NCI-H82 treated with DMSO at 0.1 percent for 48 hours (cell line): ENCODE measurements at regions not wholly inside any gene's neighbourhood (a gene's known extent, or its start where the extent isn't known, plus 50 kb on each side); places are given as distances from the start of the nearest gene placed in this dataset.
"Not testable (repeated sequence)": the region's sequence is repeated elsewhere in the genome, so short reads cannot be mapped to it uniquely, and the experiment has no call there.

Experiments
- DNase-seq: peaks from one replicate; lab custom pipeline; 2025; ENCODE audit not compliant: unreplicated experiment; lab: John Stamatoyannopoulos, UW

- DNase-seq: no peak
Observed at GRCh38 chr13:64186503-64187250, 2771.0 kb upstream of the PCDH20 start.

- no peak for DNase-seq
Observed at GRCh38 chr13:64186071-64186470, 2770.4 kb upstream of the PCDH20 start.

GRCh38 chr13:64180756-64181155, 2765.1 kb upstream of the PCDH20 start:
- no peak for DNase-seq

- no peak for DNase-seq
Observed at GRCh38 chr13:64165826-64166225, 2750.2 kb upstream of the PCDH20 start.

- DNase-seq: no peak
Observed at GRCh38 chr13:64164435-64164834, 2748.8 kb upstream of the PCDH20 start.

- DNase-seq: no peak
Observed at GRCh38 chr13:64160479-64160878, 2744.8 kb upstream of the PCDH20 start.

GRCh38 chr13:64158908-64159307, 2743.3 kb upstream of the PCDH20 start:
- DNase-seq: no peak

- no peak for DNase-seq
Observed at GRCh38 chr13:64154514-64154913, 2738.9 kb upstream of the PCDH20 start.

GRCh38 chr13:64130600-64130999, 2715.0 kb upstream of the PCDH20 start:
- DNase-seq: no peak

GRCh38 chr13:64130171-64130570, 2714.5 kb upstream of the PCDH20 start:
- no peak for DNase-seq

- DNase-seq: no peak
Observed at GRCh38 chr13:64127856-64128255, 2712.2 kb upstream of the PCDH20 start.

- DNase-seq: no peak
Observed at GRCh38 chr13:64127192-64127591, 2711.5 kb upstream of the PCDH20 start.

- DNase-seq: not testable (repeated sequence)
Observed at GRCh38 chr13:64121023-64121709, 2705.5 kb upstream of the PCDH20 start.

GRCh38 chr13:64099994-64100393, 2684.3 kb upstream of the PCDH20 start:
- DNase-seq: no peak

- no peak for DNase-seq
Observed at GRCh38 chr13:64090311-64090710, 2674.7 kb upstream of the PCDH20 start.

- DNase-seq: no peak
Observed at GRCh38 chr13:64088491-64088890, 2672.8 kb upstream of the PCDH20 start.

- no peak for DNase-seq
Observed at GRCh38 chr13:64087624-64088023, 2672.0 kb upstream of the PCDH20 start.

GRCh38 chr13:64083811-64084210, 2668.2 kb upstream of the PCDH20 start:
- DNase-seq: no peak

- DNase-seq: no peak
Observed at GRCh38 chr13:64083396-64083795, 2667.7 kb upstream of the PCDH20 start.

- DNase-seq: no peak
Observed at GRCh38 chr13:64078480-64078936, 2662.9 kb upstream of the PCDH20 start.

- DNase-seq: no peak
Observed at GRCh38 chr13:64078025-64078424, 2662.4 kb upstream of the PCDH20 start.

GRCh38 chr13:64077132-64077835, 2661.6 kb upstream of the PCDH20 start:
- not testable (repeated sequence) for DNase-seq
